CD4-positive, alpha-beta T cell treated with Interleukin-6 for 4 hours (primary cell): ENCODE measurements at regions not wholly inside any gene's neighbourhood (a gene's known extent, or its start where the extent isn't known, plus 50 kb on each side); places are given as distances from the start of the nearest gene placed in this dataset.

Experiments used
- DNase-seq: peaks from one replicate; pipeline ENCODE4 v3.0.0-alpha.2; 2020; ENCODE audit warnings: mixed read lengths

- no peak for DNase-seq
Observed at GRCh38 chr5:51279983-51280706, 103.1 kb upstream of the ISL1 start.

GRCh38 chr5:51286046-51286445 lies 97.2 kb upstream of the ISL1 start:
- no peak for DNase-seq

DNA sequence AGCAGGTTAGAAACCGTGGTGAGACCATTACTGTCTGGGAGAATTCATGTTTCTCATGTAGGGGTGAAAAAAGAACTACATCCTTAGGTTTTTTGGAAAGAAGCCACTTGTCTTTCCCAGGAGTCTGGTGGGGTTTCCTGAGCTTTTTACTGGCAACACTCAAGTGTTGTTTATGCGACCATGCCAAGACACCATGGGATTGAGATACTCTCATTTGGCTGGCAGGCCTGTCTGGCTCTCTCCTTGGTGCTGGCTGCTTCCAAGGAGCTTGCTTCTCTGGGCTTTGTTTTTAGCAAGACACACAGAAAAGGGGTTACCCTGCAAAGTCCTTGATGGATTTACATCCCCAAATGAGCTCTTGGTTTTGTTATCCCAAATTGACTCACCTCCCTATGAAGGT lies 80.9 kb upstream of the ISL1 start:
- no peak for DNase-seq

- DNase-seq = no peak
Observed at GRCh38 chr5:51326844-51327243, 56.4 kb upstream of the ISL1 start.
